CD4-positive, alpha-beta T cell treated with Interleukin-1 beta for 1 hour (primary cell): ENCODE measurements at regions not wholly inside any gene's neighbourhood (a gene's known extent, or its start where the extent isn't known, plus 50 kb on each side); places are given as distances from the start of the nearest gene placed in this dataset.
"Not testable (repeated sequence)": the region's sequence is repeated elsewhere in the genome, so short reads cannot be mapped to it uniquely, and the experiment has no call there.

Source experiments
- DNase-seq, 2 donors: peaks; one replicate each; pipeline ENCODE4 v3.0.0-alpha.2; 2020 to 2022

DNA sequence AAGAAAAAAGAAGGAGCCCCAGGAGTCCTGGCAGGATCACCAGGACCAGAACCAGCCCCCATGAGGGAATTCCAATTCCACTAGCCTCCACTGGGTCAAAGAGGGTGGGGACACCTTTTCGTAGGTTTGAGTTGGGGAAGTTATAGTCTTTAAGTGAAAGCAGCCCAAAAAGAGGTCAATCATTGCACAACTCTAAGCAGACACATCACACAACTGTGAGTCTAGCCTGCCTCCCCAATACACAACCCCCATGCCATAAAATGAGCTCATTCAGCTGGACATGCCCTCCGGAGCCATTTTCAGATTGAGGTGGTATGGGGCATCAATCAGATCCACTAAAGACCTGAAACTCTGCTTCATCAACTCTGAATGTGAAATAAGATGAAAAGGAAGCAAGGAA, 179.9 kb downstream of the NPHP4 start:
- DNase-seq, result no peak

DNA sequence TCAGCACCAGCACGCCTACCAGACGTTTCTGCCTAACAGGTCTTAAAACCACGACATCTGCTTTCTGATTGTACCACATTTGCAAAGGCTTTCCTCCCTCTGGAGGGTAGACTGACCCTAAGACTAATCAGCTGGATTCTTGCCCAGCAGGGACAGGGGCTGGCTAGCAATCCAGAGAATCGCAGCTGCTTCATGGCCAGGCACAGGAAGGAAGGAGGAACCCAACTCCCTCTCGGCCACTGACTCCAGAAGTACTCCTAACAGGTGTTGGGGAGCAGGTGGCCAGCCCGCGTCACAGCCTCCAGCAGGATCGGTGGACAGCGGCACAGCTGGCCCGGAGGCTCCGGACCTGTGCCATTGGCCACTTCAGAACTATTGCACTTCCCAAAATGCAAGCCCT, 180.8 kb downstream of the NPHP4 start:
- DNase-seq, result no peak

DNA sequence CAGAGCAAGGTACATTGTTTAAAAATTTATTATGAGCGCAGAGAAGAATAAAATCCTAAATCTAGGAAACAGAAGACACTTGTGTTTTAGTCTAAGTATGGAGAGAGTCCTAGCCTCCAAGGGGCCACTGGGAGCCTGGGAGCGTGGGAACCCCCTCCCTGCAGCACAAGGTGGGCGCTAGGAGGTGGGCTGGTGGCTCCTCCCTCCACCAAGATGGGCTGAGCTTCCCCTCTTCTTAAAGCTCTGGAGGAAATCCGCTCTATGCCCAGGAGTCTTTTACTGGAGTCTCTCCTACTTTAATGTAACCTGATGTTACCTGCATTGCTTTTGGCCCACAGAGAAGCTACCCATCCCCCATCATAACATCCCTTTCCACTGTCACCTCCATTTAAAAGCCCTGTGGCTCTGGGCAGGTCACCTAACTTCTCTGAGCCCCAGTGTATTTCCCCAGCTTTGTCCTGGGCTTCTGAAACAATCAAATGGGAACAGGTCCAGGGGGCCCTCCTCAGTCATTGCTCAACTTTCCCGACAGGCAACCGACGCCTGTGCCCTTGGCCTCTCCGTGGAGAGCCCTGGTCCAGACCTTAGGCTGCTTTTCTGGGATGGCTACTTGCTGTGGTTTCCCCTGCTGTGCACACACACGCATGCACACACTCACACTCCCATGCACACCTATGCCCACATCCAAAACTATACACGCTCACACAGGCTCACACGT, 181.5 kb downstream of the NPHP4 start:
- no peak for DNase-seq

DNA sequence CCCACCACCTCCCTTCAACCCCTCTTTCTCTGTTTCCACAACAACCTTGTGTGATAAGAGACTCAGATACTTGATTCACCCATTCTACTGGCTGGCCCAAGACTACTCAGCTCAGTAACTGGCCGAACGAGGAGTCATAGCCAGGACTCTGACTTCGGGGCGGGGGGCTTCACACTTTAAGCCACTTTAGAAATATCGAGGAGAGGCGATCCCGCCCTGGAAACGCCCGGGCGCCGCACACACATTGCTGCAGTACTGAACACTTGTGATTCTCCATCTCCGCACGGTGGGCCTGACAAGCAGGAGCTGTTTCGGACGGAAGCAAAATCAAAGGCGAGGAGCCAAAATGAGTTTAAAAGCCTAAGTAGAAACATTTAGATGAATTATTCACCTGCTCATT, 182.1 kb downstream of the NPHP4 start:
- no peak for DNase-seq

DNA sequence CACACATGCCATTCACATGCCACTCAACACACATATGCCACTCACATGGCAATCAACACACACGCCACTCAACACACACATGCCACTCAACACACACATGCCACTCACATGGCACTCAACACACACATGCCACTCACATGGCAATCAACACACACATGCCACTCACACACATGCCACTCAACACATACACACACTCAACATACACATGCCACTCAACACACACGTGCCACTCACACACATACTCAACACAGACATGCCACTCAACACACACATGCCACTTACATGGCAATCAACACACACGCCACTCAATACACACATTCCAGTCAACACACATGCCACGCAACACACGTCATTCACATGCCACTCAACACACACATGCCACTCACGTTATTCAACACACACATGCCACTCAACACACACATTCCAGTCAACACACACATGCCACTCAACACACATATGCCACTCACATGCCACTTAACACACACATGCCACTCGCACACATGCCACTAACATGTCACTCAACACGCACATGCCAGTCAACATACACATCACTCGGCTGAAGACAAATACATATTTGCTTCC, 182.9 kb downstream of the NPHP4 start:
- no peak for DNase-seq

DNA sequence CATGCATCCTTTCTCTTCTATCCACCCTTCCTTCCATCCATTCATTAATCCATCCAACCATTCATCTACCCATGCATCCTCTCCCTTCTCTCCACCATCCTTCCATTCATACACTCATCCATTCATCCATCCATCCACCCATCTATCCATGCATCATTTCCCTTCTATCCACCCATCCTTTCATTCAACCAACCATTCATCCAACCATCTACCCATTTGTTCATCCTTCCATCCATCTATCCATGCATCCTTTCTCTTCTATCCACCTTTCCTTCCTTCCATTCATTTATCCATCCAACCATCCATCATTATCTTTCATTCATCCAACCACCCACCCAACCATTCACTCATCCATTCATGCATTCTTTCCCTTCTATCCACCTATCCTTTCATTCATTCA, 188.4 kb downstream of the NPHP4 start:
- no peak for DNase-seq

DNA sequence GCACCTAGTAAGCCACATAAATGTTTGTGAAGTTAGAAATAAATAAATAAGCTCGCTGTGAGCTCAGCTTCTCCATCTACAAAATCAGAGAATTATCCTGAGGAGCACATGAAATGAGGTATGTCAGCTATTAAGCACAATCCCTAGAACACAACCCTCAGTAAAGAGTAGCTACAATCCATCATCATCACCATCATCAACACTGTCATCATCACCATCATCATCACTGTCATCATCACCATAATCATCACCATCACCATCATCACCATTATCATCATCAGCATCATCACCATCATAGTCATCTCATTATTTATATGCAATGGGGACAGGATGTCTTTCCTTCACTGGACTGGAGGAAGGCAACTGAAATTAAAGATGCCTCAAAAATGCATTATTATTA, 189.6 kb downstream of the NPHP4 start:
- DNase-seq, result no peak

DNA sequence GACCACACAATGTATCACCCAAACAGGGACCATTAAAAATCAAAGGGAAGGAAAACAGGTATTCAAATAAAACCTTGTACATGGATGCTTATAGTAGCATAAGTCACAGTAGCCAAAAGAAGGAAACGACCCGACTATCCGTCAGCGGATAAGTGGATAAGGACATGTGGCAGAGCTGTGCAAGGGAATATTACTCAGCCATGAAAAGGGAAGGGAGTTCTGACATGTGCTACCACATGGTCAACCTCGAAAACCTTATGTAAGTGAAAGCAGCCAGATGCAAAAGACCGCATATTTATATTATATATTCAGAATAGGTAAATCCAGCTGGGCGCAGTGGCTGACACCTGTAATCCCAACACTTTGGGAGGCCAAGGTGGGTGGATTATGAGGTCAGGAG, 193.3 kb downstream of the NPHP4 start:
- no peak for DNase-seq

DNA sequence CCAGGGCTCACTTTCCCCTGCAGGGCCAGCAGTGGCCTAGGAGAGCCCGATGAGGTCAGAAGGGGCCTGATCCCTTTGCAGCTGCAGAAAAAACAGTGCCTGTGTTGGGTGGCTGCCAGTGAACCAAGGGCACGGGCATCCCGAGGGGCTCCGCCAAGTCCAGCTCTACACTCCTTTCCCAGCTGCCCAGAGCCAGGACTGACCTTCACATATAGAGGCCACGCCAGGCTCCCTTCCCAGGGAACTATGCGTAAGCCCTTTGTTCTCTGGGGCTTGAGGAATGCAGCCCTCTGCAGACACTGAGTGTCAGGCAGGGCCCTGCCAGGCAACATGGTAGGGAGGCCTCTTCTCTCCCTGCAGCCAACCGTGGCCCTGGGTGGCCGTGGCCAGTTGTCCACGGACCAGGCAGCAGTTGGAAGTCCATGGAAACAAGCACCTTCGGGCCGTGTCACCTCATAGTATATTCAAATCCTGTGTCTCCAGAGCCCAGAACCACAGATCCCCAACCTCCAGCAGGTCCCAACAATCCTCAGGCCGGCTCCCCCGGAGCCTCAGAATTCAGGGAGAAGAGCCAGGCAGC, 194.0 kb downstream of the NPHP4 start:
- no peak for DNase-seq

DNA sequence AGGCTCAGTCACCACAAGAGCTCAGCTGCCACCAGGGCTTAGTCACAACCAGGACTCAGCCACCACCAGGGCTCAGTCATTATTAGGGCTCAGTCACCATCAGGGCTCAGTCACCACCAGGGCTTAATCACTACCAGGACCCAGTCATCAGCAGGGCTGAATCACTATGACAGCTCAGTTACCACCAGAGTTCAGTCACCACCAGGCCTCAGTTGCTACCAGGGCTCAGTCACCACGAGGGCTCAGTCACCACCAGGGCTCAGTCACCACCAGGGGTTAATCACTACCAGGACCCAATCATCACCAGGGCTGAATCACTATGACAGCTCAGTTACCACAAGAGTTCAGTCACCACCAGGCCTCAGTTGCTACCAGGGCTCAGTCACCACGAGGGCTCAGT, 196.2 kb downstream of the NPHP4 start:
- DNase-seq, result no peak

DNA sequence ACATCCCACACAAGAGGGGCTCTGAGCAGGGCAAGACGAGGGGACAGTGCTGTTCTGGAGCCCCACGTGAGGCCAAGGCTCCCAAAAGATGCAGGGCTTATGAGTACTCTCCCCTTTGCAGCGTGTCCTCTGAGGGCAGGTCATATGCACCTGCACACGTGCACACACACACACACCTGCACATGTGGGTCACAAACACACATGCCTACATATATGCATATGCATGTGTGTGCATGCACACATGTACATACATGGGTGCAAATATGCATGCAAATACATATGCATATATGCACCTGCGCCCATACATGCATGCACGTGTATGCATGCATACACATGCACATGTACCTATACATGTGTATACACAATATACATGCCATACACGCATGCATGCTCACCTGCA, 197.9 kb downstream of the NPHP4 start:
- DNase-seq, result no peak

DNA sequence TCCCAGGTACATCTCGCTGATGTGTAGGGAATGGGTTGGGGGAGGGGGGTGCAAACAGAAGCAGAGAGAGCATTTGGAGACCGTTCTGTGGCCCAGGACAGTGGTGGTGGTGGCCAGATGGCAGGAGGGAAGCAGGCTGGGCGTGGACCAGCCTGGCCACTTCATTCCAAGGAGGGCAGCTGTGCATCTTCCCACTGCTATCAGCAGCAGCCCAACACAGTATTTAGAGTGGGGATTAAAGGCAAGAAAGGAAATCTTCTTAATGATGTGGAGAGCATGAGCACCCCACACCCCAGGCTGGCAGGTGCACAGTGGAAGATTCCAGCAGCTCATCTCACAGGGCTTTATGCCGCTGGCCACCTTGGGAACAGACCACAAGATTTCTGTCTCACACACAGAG, 198.7 kb downstream of the NPHP4 start:
- no peak for DNase-seq

DNA sequence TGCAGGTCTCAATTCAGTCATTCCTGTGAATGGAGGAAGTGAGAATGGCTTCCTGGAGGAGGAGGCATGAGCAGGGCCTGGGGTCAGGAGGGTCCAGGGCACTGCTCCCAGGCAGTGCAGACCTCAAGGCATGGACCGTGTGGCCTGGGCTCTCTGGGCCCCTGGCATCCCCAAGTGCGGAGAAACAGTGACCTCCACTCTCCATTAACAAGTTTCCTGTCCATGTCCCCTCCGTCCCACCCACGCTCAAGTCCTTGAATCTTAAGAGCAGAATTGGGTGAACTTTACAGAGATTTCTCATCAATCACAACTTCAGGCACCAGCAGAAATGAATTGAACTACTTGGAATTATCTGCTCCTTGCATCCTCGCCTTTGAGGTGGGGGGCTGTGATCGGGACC, 211.1 kb downstream of the NPHP4 start:
- DNase-seq, result no peak

DNA sequence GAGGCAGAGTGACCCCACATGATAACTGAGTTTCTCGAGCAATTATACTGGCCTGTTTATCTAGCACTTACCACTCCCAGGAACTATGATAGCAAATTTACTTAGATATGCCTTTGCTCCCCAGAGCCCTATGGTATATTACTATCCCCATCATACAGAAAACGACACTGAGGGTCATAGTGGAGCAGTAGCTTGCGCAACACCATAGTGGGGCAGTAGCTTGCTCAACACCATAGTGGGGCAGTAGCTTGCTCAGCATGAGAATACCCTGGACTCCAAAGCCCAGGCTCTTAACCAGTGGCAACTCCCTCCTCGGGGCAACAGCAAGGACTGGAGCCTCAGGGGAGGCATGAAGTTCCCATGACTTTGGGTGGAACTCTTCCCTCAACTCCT, 211.9 kb downstream of the NPHP4 start:
- DNase-seq, result no peak

DNA sequence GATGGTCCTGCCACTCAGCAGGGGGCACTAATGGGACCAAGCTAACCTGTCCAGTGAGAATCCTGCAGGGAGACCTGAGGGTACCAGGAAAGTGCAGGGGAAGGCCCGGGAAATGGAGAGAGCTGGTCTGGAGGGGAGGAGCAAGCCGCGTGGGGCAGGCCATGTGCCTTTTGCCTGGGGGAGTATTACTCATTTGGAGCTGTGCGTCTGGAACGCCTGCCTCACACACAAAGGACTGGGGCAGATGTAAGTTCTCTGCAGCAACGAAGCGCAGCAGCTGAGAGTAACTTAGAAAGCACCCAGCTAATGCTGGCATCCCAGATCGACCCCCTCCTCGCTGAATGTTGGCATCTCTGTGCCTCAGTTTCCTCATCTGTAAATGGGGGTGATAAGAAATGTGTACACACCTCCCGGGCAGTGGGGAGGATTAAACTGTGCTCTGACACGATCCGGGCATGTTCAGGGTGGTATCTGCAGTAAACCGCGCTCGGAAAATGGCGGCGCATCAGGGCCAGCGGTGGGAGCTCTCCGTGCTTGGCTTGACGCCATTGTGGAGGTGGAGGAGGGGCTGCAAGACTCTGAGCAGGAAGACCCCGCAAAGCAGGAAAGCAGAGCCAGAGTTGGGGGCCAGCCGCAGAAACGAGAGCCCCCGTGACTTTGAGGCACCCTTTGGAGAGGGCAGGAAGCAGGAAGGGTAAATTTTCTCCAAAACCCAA, 212.5 kb downstream of the NPHP4 start:
- no peak for DNase-seq

DNA sequence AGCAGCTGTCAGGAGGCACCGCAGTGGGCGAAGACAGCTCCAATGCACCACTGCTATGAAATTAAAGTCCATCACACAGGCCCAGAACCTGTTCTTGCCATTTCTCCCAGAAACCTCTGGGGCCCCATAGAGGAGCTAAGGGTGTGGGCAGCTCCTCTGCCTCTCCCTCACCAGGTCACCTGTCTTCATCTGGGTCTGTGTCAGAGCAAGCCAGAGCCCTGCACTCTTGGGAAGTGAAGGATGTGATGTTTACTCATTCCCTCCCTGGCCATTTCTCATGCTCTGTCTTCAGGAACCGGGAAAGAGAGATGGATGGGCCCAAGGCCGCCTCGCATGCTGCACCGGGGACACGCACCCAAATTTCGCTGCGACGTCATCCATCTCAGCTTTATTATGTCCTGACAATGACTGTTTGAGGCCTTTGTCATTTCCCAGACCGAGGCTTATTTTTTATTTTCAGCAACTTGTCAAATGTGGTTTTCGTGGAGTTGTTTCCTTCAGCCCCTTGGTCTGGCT, 216.1 kb downstream of the NPHP4 start:
- no peak for DNase-seq

DNA sequence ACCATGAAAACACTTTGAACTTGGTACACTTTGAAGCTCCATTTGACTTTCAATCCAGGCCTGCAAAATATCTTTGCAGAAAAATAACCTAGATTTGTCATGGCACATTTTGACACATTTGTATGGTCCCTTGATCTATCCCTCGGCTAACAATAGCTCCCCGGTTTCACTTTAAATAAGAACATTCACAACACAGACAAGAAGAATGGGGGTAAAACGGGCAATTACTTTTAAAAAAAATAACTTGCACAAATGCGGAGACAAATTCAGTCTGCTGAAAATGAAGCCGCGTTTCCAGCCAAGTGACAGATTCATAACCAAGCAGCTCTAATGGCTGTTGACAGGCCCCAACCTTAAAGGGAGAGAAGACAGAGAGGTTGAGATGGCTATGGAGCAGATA, 218.2 kb downstream of the NPHP4 start:
- no peak for DNase-seq

DNA sequence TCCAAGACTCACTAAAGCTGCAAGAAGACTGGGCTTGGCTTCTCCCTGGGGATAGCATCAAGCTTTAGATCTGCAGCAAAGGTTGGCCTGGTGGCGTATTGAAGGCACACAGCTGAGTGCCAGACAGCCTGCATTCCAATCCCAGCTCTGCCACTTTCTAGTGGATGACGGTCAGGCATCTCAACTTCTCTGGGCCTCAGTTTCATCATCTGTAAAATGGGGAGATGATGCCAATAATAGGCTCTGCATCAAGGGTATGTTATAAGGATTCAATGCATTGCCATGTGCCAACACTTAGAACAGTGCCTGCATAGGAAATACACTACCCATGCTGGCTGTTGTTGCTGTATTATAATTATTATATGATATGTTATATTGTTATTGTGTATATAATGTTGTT, 220.4 kb downstream of the NPHP4 start:
- DNase-seq, result no peak

DNA sequence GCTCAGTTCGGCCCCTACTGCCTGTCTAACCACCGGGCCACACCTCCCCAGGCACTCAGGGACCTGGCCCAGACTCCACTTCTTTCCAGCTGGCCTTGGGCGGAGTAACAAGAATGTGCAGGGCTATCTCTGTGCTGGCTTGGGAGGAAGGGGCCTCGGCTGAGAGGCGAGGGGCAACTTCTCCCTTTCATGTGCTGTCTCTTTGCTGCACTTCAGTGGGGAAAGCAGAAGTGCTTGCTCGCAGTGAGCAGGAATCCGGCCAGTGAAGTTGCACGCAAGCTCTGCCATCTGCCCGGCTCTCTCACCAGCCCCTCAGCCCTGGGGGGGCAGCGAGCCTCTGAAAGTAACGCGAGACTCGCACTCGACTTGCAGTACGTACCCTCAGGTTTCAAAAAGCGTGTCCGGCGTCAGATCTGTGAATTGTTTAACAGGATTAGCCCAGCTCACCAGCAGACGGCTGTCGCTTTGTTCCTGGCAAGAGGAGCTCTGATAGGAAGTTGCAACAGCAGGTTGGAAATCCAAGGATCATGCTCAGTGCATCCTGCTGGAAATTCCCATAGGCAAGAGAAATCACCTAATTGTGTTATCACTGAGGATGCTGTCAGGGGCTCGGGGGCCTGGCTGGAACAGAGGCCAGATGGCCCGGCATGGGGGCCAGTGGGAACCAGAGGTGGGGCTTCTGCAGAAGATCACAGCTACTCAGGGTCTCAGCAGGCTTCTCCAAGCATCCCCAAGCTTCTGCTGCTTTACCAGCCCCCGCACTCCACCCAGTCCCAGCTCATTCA, 221.1 kb downstream of the NPHP4 start:
- DNase-seq, result no peak

DNA sequence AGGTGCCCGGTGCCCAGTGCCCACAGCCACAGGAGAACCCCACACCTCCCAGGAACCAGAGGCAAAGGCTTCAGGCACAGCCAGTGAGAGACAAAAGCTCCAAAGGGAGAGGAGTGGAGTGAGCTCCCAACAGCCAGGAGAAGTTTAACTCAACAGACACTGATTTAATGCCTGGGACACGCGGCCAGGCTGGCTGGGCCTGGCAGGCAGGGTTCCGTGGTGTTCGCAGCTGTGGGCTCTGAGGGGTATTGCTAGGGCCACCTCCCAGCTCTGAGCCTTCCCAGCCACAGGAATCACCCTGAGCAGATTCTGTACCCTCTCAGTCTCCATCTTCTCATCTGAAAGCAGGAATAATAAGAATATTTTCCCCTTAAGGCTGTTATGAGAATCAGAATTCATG, 222.5 kb downstream of the NPHP4 start:
- DNase-seq, result no peak

DNA sequence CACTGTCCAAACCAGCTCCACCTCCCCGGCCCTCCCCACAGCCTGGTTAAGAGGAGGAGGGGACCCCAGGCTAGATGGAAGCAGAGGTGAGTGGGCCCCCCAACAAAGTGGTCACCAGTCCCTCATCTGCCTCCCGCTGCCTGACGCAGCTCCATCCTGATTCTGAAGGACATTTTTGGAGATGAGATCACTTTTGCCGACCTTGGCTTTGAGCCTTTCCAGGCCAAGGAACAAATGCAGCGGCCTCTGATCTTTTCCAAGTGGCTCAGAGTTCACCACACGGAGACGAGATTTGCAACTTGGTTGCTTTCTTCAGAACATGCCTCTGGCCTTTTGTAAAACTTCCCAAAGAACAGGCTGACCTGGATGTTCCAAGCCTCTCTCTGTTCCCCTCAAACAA, 223.1 kb downstream of the NPHP4 start:
- no peak for DNase-seq

DNA sequence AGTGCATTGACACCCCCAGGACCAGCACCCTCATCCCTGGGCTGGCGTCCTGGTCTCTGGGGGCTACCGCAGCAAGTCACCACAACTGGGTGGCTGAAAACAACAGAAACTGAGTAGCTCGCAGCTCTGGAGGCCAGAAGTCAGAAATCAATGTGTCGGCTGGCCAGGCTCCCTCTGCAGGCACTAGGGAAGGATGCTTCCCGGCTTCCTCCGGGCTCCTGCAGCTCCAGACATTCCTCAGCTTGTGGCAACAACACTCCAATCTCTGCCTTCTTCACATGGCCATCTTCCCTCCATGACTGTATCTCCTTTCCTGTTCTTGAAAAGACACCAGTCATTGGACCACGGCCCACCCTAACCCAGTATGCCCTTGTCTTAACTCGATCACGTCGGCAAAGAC, 224.2 kb downstream of the NPHP4 start:
- DNase-seq, result no peak

DNA sequence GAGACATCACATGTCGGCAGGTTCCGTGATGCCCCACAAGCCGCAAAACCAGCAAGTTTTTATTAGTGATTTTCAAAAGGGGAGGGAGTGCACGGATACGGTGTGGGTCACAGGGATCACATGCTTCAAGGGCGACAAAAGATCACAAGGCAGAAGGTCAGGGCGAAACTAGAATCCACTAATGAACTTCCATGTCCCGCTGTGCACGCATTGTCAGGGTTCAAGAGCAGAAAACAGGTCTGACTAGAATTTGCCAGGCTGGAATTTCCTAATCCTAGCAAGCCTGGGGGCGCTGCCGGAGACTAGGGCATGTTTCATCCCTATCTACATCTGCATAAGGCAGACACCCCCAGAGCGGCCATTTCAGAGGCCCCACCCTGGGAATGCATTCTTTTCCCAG, 225.2 kb downstream of the NPHP4 start:
- DNase-seq, result not testable (repeated sequence)
